GM18861 (cell line): ENCODE measurements at regions not wholly inside any gene's neighbourhood (a gene's known extent, or its start where the extent isn't known, plus 50 kb on each side); places are given as distances from the start of the nearest gene placed in this dataset.

ENCODE experiments used
- ATAC-seq: cut with Tn5 transposase; IDR thresholded peaks from one replicate; pipeline ENCODE4 v1.9.1; 2021; ENCODE audit not compliant: unreplicated experiment

GRCh38 chr19:30082611-30083010 is 140.6 kb downstream of the URI1 start:
- no peak for ATAC-seq

GRCh38 chr19:30083125-30083681 is 141.2 kb downstream of the URI1 start:
- ATAC-seq = no peak

- no peak for ATAC-seq
Observed at GRCh38 chr19:30083701-30084156, 141.7 kb downstream of the URI1 start.

- ATAC-seq = no peak
Observed at GRCh38 chr19:30084390-30084819, 142.4 kb downstream of the URI1 start.

GRCh38 chr19:30085394-30085793 is 143.4 kb downstream of the URI1 start:
- no peak for ATAC-seq

- ATAC-seq = no peak
Observed at GRCh38 chr19:30086220-30086619, 144.2 kb downstream of the URI1 start.

GRCh38 chr19:30086916-30087315 is 144.9 kb downstream of the URI1 start:
- no peak for ATAC-seq

- ATAC-seq = no peak
Observed at GRCh38 chr19:30087381-30088138, 145.5 kb downstream of the URI1 start.

- ATAC-seq = no peak
Observed at GRCh38 chr19:30088567-30088966, 146.5 kb downstream of the URI1 start.

- no peak for ATAC-seq
Observed at GRCh38 chr19:30089086-30089665, 147.1 kb downstream of the URI1 start.

GRCh38 chr19:30090476-30090875 is 148.4 kb downstream of the URI1 start:
- no peak for ATAC-seq

GRCh38 chr19:30090963-30091362 is 148.9 kb downstream of the URI1 start:
- no peak for ATAC-seq

- no peak for ATAC-seq
Observed at GRCh38 chr19:30091456-30091855, 149.4 kb downstream of the URI1 start.

- ATAC-seq = no peak
Observed at GRCh38 chr19:30091856-30092255, 149.8 kb downstream of the URI1 start.

GRCh38 chr19:30092721-30093569 is 150.9 kb downstream of the URI1 start:
- no peak for ATAC-seq

GRCh38 chr19:30093966-30094755 is 152.1 kb downstream of the URI1 start:
- no peak for ATAC-seq

GRCh38 chr19:30094756-30095140 is 152.7 kb downstream of the URI1 start:
- ATAC-seq = no peak

- ATAC-seq = no peak
Observed at GRCh38 chr19:30095171-30095570, 153.1 kb downstream of the URI1 start.

GRCh38 chr19:30096596-30097370 is 154.7 kb downstream of the URI1 start:
- ATAC-seq = no peak

GRCh38 chr19:30097746-30098280 is 155.8 kb downstream of the URI1 start:
- ATAC-seq = no peak
